KMS-11 (cell line): ENCODE measurements at regions not wholly inside any gene's neighbourhood (a gene's known extent, or its start where the extent isn't known, plus 50 kb on each side); places are given as distances from the start of the nearest gene placed in this dataset.

ENCODE experiments used
- H2AFZ ChIP-seq: fragments of 200-600 bp; sonication (generic); 2 replicates; pipeline ENCODE4 v1.6.1; 2016; ENCODE audit warnings: antibody characterized with exemption, mixed run types, low read depth
- H3K27ac ChIP-seq: fragments of 200-600 bp; sonication (generic); 2 replicates; pipeline ENCODE4 v1.6.1; 2016; ENCODE audit warnings: mild to moderate bottlenecking, mixed run types
- H3K27me3 ChIP-seq: fragments of 200-600 bp; sonication (generic); 2 replicates; pipeline ENCODE4 v1.6.1; 2017; ENCODE audit warnings: mild to moderate bottlenecking, low read depth, mixed run types, moderate library complexity; ENCODE audit not compliant: insufficient read depth
- H3K36me3 ChIP-seq: fragments of 200-600 bp; sonication (generic); 2 replicates; pipeline ENCODE4 v1.6.1; 2017; ENCODE audit warnings: mild to moderate bottlenecking, mixed run types; ENCODE audit not compliant: insufficient read depth
- H3K4me1 ChIP-seq: fragments of 200-600 bp; sonication (generic); 2 replicates; pipeline ENCODE4 v1.6.1; 2016; ENCODE audit warnings: mild to moderate bottlenecking, low read depth, mixed run types; ENCODE audit not compliant: poor library complexity, severe bottlenecking
- H3K4me2 ChIP-seq: fragments of 200-600 bp; sonication (generic); 2 replicates; pipeline ENCODE4 v1.7.0; 2016; ENCODE audit warnings: mild to moderate bottlenecking, mixed run types
- H3K4me3 ChIP-seq: fragments of 200-600 bp; sonication (generic); IDR thresholded peaks from 2 replicates; pipeline ENCODE4 v1.6.1; 2017; ENCODE audit warnings: low read depth, low read length, mixed read lengths; ENCODE audit not compliant: insufficient read depth
- H3K79me2 ChIP-seq: fragments of 200-600 bp; sonication (generic); 2 replicates; pipeline ENCODE4 v1.6.1; 2016; ENCODE audit warnings: low read depth, mixed run types; ENCODE audit not compliant: insufficient read depth
- H3K9ac ChIP-seq: fragments of 200-600 bp; sonication (generic); 2 replicates; pipeline ENCODE4 v1.6.1; 2016; ENCODE audit warnings: mild to moderate bottlenecking, mixed run types
- H4K20me1 ChIP-seq: fragments of 200-600 bp; sonication (generic); 2 replicates; pipeline ENCODE4 v1.6.1; 2016; ENCODE audit warnings: mild to moderate bottlenecking, mixed run types; ENCODE audit not compliant: insufficient read depth
- TF ChIP-seq, protein P1 (sequence below): fragments of 200-600 bp; sonication (generic); conservative IDR thresholded peaks from 2 replicates; pipeline ENCODE4 v1.6.1; 2017; ENCODE audit warnings: low read depth, mild to moderate bottlenecking, antibody characterized with exemption, low read length, moderate library complexity, mixed read lengths

DNA sequence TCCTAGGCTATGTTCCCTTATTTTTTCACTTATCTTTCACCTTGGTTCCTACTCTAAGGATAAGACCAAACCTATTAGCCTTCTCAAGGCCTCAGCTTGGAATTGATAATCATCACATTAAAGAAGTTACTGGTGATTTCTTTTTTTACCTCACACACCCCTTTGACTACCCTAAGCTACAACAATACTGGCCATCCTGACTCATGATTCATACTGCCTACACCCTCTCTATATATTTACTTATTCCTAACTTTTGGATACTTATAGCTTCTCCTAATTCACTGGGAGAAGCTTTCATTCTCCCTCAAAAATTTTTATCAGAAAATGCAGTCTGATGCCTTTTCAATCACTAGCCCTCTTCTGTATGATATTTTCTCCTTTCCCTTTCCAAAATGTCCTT lies 256.1 kb downstream of the TBX18 start:
- H4K20me1 ChIP-seq = no peaks in the 10 kb centered on the region
- no peaks in the 10 kb centered on the region for H3K79me2 ChIP-seq
- H2AFZ ChIP-seq = no peak overlapping the region
- no peak overlapping the region for H3K4me2 ChIP-seq
- no peaks in the 10 kb centered on the region for H3K36me3 ChIP-seq
- no peak overlapping the region for H3K9ac ChIP-seq
- H3K4me1 ChIP-seq = no peaks in the 10 kb centered on the region
- H3K4me3 ChIP-seq = no peak overlapping the region
- TF ChIP-seq, protein P1, sequence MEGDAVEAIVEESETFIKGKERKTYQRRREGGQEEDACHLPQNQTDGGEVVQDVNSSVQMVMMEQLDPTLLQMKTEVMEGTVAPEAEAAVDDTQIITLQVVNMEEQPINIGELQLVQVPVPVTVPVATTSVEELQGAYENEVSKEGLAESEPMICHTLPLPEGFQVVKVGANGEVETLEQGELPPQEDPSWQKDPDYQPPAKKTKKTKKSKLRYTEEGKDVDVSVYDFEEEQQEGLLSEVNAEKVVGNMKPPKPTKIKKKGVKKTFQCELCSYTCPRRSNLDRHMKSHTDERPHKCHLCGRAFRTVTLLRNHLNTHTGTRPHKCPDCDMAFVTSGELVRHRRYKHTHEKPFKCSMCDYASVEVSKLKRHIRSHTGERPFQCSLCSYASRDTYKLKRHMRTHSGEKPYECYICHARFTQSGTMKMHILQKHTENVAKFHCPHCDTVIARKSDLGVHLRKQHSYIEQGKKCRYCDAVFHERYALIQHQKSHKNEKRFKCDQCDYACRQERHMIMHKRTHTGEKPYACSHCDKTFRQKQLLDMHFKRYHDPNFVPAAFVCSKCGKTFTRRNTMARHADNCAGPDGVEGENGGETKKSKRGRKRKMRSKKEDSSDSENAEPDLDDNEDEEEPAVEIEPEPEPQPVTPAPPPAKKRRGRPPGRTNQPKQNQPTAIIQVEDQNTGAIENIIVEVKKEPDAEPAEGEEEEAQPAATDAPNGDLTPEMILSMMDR = no peak
- H3K27me3 ChIP-seq = no peaks in the 10 kb centered on the region
- no peak overlapping the region for H3K27ac ChIP-seq

DNA sequence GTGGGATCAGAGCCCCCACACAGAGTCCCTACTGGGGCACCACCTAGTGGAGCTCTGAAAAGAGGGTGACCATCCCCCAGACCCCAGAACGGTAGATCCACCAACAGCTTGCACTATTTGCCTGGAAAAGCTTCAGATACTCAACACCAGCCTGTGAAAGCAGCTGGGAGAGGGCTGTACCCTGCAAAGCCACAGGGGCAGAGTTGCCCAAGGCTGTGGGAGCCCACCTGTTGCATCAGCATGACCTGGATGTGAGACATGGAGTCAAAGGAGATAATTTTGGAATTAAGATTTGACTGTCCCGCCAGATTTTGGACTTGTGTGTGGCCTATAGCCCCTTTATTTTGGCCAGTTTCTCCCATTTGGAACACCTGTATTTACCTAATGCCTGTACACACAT lies 260.4 kb downstream of the TBX18 start:
- H3K36me3 ChIP-seq = no peaks in the 10 kb centered on the region
- no peak overlapping the region for H2AFZ ChIP-seq
- H3K9ac ChIP-seq = no peak overlapping the region
- H4K20me1 ChIP-seq = no peaks in the 10 kb centered on the region
- H3K27me3 ChIP-seq = no peaks in the 10 kb centered on the region
- H3K27ac ChIP-seq = no peak overlapping the region
- no peak overlapping the region for H3K4me3 ChIP-seq
- no peak overlapping the region for H3K4me2 ChIP-seq
- TF ChIP-seq, protein P1 = no peak
- no peaks in the 10 kb centered on the region for H3K79me2 ChIP-seq
- no peaks in the 10 kb centered on the region for H3K4me1 ChIP-seq

DNA sequence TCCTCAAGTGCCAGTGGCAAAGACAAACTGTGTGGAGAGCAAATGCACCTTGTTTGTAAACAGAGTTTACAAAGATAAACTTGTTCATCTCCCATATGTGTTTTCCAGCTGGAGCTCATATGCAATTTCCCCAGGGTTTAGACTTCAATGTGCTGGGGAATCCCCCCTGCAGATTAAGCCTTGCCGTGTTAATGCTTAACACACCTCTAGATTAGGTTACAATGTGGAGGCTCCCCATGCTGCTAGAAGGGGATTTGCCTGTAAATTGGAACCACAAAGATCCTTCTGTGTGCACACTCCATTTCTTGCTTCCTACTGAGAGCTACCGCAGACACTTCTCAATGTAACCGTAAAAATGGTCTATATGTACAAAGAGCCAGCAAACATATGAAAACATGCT lies 263.1 kb downstream of the TBX18 start:
- Histone ChIP-seq H4K20me1 (no peaks in the 10 kb centered on the region), H3K4me2 (no peak overlapping the region), H2AFZ (no peak overlapping the region), H3K27me3 (no peaks in the 10 kb centered on the region), H3K4me3 (no peak overlapping the region), H3K79me2 (no peaks in the 10 kb centered on the region), H3K27ac (no peak overlapping the region), H3K36me3 (no peaks in the 10 kb centered on the region), H3K4me1 (no peaks in the 10 kb centered on the region), H3K9ac (no peak overlapping the region)
- TF ChIP-seq, protein P1 = no peak

DNA sequence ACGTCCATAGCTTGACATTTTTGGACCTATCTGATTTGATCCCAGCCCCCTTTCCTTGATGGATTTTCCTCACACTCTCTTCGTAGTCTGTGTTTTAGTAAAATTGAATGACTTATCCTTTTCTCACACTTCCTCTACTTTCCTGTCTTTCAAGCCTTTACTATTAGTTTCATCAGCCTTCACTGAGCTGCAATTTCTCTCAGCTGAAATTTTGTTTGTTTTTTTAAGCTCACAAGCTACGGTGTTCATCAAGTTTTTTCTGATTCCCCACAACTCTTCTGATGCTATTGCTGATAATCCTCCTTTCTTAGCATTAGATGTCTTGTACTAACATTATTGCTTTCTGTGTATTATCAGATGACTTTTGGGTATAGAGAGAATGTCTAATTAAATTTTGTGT lies 263.7 kb downstream of the TBX18 start:
- H3K79me2 ChIP-seq = no peaks in the 10 kb centered on the region
- no peak overlapping the region for H3K27ac ChIP-seq
- no peak overlapping the region for H2AFZ ChIP-seq
- H3K36me3 ChIP-seq = no peaks in the 10 kb centered on the region
- H3K4me1 ChIP-seq = no peaks in the 10 kb centered on the region
- H4K20me1 ChIP-seq = no peaks in the 10 kb centered on the region
- H3K27me3 ChIP-seq = no peaks in the 10 kb centered on the region
- TF ChIP-seq, protein P1 = no peak
- no peak overlapping the region for H3K9ac ChIP-seq
- no peak overlapping the region for H3K4me3 ChIP-seq
- no peak overlapping the region for H3K4me2 ChIP-seq

DNA sequence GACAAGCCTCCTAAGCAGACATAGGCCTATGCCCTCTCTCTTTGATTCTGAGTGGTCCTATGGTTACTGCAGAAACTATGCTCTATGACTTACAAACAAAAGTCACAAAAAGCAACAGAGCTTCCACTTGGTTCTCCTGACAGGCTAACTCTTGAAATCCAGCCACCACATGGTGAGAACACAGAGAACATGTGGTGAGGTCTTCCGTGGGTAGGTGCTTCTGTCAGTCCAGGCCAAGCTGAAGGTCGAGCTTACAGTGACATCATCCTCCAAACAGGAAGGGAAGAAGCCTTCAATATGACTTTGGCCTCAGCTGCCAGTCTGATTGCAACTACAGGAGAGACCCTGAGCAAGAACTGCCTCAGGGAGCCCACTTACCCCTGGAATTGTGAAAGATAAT lies 265.5 kb downstream of the TBX18 start:
- H3K79me2 ChIP-seq = no peaks in the 10 kb centered on the region
- TF ChIP-seq, protein P1 = no peak
- H2AFZ ChIP-seq = no peak overlapping the region
- no peak overlapping the region for H3K4me2 ChIP-seq
- H3K36me3 ChIP-seq = no peaks in the 10 kb centered on the region
- no peak overlapping the region for H3K9ac ChIP-seq
- H3K4me3 ChIP-seq = no peak overlapping the region
- no peaks in the 10 kb centered on the region for H3K27me3 ChIP-seq
- H3K4me1 ChIP-seq = no peaks in the 10 kb centered on the region
- H4K20me1 ChIP-seq = no peaks in the 10 kb centered on the region
- no peak overlapping the region for H3K27ac ChIP-seq
